ENCODE measurements at regions not wholly inside any gene's neighbourhood (a gene's known extent, or its start where the extent isn't known, plus 50 kb on each side); places are given as distances from the start of the nearest gene placed in this dataset.
"Not testable (repeated sequence)": the region's sequence is repeated elsewhere in the genome, so short reads cannot be mapped to it uniquely, and the experiment has no call there.

DNA sequence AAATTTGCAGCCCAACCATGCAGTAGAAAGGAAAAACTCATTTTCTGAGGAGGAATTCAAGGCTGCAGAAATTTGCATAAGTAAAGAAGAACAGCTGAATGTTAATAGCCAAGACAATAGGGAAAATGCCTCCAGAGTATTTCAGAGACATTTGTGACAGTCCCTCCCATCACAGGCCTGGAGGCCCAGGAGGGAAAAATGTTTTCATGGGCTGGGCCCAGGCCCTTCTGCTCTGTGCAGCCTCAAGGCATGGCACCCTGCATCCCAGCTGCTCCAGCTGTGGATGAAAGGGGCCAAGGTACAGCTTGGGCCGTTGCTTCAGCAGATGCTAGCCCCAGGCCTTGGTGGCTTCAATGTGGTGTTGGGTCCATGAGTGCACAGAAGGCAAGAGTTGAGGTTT lies 62.3 kb downstream of the ATXN7L3B start:
- BruUV-seq (replicated peaks) = no TSS peak

GRCh38 chr12:74600817-74601216 lies 63.2 kb downstream of the ATXN7L3B start:
- ATAC-seq; in situ Hi-C loops (cut with HindIII; ENCODE audit: low pct_unique_long_range_greater_than_20kb, low sequenced_read_pairs); DNase-seq (ENCODE audit: low read depth, low spot score); H3K9me3 ChIP-seq (ENCODE audit: control insufficient read depth, insufficient read depth, low read depth, low read length); BruUV-seq (replicated peaks); POLR2A ChIA-PET; H3K36me3 ChIP-seq (ENCODE audit: control insufficient read depth, insufficient read depth, low read length); H3K4me3 ChIP-seq (ENCODE audit: low read depth in 2 of 2, low read length in 2 of 2); CTCF ChIA-PET; H3K27ac ChIP-seq (ENCODE audit: low read length); intact Hi-C loops (cut with micrococcal nuclease; ENCODE audit: unreplicated experiment); H3K4me1 ChIP-seq (ENCODE audit: control insufficient read depth, insufficient read depth, low read length); H3K27me3 ChIP-seq (ENCODE audit: control insufficient read depth, insufficient read depth, low read length): not testable (repeated sequence)

More for the DNA sequence above, 62.3 kb downstream of the ATXN7L3B start:
- H3K27ac ChIP-seq (ENCODE audit: low read length) = no peak overlapping the region
- no peak overlapping the region for H3K4me3 ChIP-seq (ENCODE audit: low read depth in 2 of 2, low read length in 2 of 2)
- ATAC-seq (no peak), DNase-seq (ENCODE audit: low read depth, low spot score) (no peak)
- H3K9me3 ChIP-seq (ENCODE audit: control insufficient read depth, insufficient read depth, low read depth, low read length) = no peaks in the 10 kb centered on the region
- in situ Hi-C loops (cut with HindIII; ENCODE audit: low pct_unique_long_range_greater_than_20kb, low sequenced_read_pairs) (no loop called here), intact Hi-C loops (cut with micrococcal nuclease; ENCODE audit: unreplicated experiment) (no loop called here)
- H3K36me3 ChIP-seq (ENCODE audit: control insufficient read depth, insufficient read depth, low read length) = no peaks in the 10 kb centered on the region
- CTCF ChIA-PET = no interaction called here
- POLR2A ChIA-PET = no interaction called here
- no peaks in the 10 kb centered on the region; the same call in 1 of the 2 replicates for H3K27me3 ChIP-seq (ENCODE audit: control insufficient read depth, insufficient read depth, low read length)
- H3K4me1 ChIP-seq (ENCODE audit: control insufficient read depth, insufficient read depth, low read length) = no peaks in the 10 kb centered on the region
- TF ChIP-seq, protein P1, sequence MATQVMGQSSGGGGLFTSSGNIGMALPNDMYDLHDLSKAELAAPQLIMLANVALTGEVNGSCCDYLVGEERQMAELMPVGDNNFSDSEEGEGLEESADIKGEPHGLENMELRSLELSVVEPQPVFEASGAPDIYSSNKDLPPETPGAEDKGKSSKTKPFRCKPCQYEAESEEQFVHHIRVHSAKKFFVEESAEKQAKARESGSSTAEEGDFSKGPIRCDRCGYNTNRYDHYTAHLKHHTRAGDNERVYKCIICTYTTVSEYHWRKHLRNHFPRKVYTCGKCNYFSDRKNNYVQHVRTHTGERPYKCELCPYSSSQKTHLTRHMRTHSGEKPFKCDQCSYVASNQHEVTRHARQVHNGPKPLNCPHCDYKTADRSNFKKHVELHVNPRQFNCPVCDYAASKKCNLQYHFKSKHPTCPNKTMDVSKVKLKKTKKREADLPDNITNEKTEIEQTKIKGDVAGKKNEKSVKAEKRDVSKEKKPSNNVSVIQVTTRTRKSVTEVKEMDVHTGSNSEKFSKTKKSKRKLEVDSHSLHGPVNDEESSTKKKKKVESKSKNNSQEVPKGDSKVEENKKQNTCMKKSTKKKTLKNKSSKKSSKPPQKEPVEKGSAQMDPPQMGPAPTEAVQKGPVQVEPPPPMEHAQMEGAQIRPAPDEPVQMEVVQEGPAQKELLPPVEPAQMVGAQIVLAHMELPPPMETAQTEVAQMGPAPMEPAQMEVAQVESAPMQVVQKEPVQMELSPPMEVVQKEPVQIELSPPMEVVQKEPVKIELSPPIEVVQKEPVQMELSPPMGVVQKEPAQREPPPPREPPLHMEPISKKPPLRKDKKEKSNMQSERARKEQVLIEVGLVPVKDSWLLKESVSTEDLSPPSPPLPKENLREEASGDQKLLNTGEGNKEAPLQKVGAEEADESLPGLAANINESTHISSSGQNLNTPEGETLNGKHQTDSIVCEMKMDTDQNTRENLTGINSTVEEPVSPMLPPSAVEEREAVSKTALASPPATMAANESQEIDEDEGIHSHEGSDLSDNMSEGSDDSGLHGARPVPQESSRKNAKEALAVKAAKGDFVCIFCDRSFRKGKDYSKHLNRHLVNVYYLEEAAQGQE (IDR thresholded peaks at IDR 0.05; ENCODE audit: insufficient read depth in 1 of 2, low read depth in 2 of 2, low read length in 1 of 2) = no peak
- TF ChIP-seq CTCF (IDR thresholded peaks at IDR 0.05) (no peak), TCF7L2 (IDR thresholded peaks at IDR 0.05; ENCODE audit: low read depth, low read length) (no peak), SIN3A (IDR thresholded peaks at IDR 0.05; ENCODE audit: borderline replicate concordance, insufficient read depth, low read depth, low read length) (no peak), POLR2AphosphoS5 (IDR thresholded peaks at IDR 0.05; ENCODE audit: low read depth, low read length) (no peak)

- 0 out of 2 replicates have a peak, but pooled peaks have one; percentile 53 for ATAC-seq
These were observed 65.4 kb downstream of the ATXN7L3B start for GRCh38 chr12:74602881-74603672.

More at GRCh38 chr12:74602881-74603672, 65.4 kb downstream of the ATXN7L3B start:
- ChIA-PET CTCF (no interaction called here), POLR2A (no interaction called here)
- Histone ChIP-seq H3K27me3 (ENCODE audit: control insufficient read depth, insufficient read depth, low read length) (no peaks in the 10 kb centered on the region), H3K4me3 (ENCODE audit: low read depth in 2 of 2, low read length in 2 of 2) (no peak overlapping the region), H3K36me3 (ENCODE audit: control insufficient read depth, insufficient read depth, low read length) (no peaks in the 10 kb centered on the region), H3K9me3 (ENCODE audit: control insufficient read depth, insufficient read depth, low read depth, low read length) (no peaks in the 10 kb centered on the region), H3K27ac (ENCODE audit: low read length) (no peak overlapping the region), H3K4me1 (ENCODE audit: control insufficient read depth, insufficient read depth, low read length) (no peaks in the 10 kb centered on the region)
- DNase-seq (ENCODE audit: low read depth, low spot score) = no peak
- intact Hi-C loops (cut with micrococcal nuclease; ENCODE audit: unreplicated experiment) = no loop called here
- in situ Hi-C loops (cut with HindIII; ENCODE audit: low pct_unique_long_range_greater_than_20kb, low sequenced_read_pairs) = no loop called here
- TF ChIP-seq POLR2AphosphoS5 (IDR thresholded peaks at IDR 0.05; ENCODE audit: low read depth, low read length) = no peak
- no peak for TF ChIP-seq SIN3A (IDR thresholded peaks at IDR 0.05; ENCODE audit: borderline replicate concordance, insufficient read depth, low read depth, low read length)
- TF ChIP-seq, protein P1 (IDR thresholded peaks at IDR 0.05; ENCODE audit: insufficient read depth in 1 of 2, low read depth in 2 of 2, low read length in 1 of 2) = no peak
- TF ChIP-seq TCF7L2 (IDR thresholded peaks at IDR 0.05; ENCODE audit: low read depth, low read length) = no peak
- no peak for TF ChIP-seq CTCF (IDR thresholded peaks at IDR 0.05)
- no TSS peak for BruUV-seq (replicated peaks)
